HK-2 (cell line): ENCODE measurements at regions not wholly inside any gene's neighbourhood (a gene's known extent, or its start where the extent isn't known, plus 50 kb on each side); places are given as distances from the start of the nearest gene placed in this dataset.

Experiments used
- DNase-seq: peaks from one replicate; pipeline ENCODE4 v3.0.0-alpha.2; 2018; ENCODE audit not compliant: unreplicated experiment

DNA sequence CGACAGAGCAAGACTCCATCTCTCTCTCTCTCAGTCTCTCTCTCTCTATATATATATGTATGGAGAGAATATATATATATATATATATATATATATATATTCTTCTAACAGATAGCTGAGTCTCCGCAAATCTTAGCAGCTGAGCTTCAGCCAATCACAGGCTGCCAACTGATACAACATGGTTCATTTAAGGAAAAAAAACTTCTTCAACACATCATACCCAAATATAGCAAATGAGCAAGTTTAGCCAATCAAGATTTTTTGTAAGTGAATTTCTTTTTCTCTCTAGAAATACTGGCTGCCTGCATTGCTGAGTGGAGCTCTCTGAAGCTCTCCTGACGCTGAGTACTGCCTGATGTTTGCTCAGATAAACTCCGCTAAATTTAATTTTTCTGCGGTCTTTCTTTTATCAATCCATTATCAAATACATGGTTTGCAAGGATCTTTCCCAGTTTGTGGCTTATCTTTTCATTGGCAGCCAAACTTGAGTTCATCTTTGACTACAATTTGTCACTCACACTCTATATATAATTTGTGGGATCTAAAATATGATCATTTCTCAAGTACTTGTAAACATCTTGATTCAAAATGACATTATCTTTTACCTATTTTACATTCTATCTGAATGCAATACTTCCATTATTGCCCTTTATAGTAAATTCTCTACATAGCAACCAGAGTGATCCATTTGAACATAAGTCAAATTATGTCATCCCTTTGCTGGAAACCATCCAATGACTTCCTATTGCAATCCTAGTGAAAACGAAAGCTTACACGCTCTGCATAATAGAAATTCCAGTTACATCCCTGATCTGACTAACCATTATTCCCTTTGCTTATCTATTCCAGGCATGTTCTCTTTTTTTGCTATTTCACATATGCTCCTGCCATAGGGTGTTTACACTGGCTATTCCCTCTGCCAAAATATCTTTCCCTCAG is 2131.7 kb downstream of the MRPL39 start:
- DNase-seq, result no peak

DNA sequence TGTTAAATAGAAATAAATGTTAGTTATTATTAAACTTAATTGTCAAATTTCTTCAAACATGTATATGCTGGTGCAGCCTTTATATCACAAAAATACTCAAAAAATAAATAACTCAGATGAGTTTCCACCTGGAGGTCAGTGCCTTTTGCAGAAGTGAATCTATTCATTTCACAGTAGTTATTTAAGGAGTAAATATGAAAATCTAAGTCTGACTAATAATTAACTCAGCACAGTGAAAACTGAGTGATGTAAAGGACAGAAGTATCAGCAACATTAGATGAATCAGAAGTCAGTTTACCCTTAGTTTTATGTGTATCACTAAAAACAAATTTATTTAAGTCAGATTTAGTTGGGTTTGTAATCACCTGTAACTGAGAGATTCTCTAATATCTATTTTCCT is 2135.4 kb downstream of the MRPL39 start:
- no peak for DNase-seq

- DNase-seq, result no peak
These were observed 2143.9 kb downstream of the MRPL39 start for GRCh38 chr21:23463365-23463764.

DNA sequence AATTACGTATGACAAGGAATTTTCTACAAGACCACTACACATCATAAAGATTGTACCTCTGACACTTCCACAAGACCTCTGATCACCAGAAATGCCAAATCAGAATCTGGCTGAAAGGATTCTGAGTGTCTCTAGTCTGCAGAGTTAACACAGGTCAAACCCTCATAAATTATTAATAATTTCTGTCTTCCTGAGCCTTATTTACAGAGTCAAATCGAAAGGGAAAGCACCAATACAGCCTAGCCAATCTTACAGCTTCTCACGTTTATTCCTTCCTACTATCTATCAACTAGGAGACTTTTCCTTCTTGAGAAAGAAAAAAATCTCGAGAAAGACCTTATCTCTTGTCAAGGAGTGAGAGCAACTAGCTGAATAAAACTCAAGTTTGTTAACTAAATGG is 2151.6 kb downstream of the MRPL39 start:
- no peak for DNase-seq

- peak; percentile 20 for DNase-seq
These were observed 2154.7 kb downstream of the MRPL39 start for GRCh38 chr21:23452384-23453083.

- no peak for DNase-seq
These were observed 2162.0 kb downstream of the MRPL39 start for GRCh38 chr21:23445307-23445706.

- DNase-seq, result no peak
These were observed 2169.2 kb downstream of the MRPL39 start for GRCh38 chr21:23438081-23438480.

GRCh38 chr21:23402929-23403520 is 2204.3 kb downstream of the MRPL39 start:
- no peak for DNase-seq

- no peak for DNase-seq
These were observed 2206.0 kb downstream of the MRPL39 start for GRCh38 chr21:23401278-23401677.

- DNase-seq, result no peak
These were observed 2208.6 kb downstream of the MRPL39 start for GRCh38 chr21:23398726-23399125.

GRCh38 chr21:23394458-23394857 is 2212.8 kb downstream of the MRPL39 start:
- no peak for DNase-seq

- DNase-seq, result no peak
These were observed 2222.6 kb downstream of the MRPL39 start for GRCh38 chr21:23384679-23385078.

DNA sequence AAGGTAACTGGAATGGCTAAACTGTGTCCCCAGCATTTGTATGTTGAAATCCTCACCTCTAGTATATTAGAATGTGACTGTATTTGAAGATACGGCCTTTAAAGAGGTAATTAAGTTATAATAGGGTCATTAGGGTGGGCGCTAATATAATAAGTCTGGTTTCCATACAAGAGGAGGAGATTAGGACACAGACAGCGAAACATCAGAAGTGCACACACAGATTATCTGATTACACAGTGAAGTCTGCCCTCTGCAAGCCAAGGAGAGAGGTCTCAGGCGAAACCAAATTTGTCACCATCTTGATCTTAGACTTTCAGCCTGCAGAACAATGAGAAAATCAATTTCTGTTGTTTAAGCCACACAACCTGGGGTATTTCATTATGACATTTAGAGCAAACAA is 2233.1 kb downstream of the MRPL39 start:
- DNase-seq, result no peak

- no peak for DNase-seq
These were observed 2250.4 kb downstream of the MRPL39 start for GRCh38 chr21:23356905-23357304.

- DNase-seq, result no peak
These were observed 2291.1 kb downstream of the MRPL39 start for GRCh38 chr21:23316190-23316589.

- no peak for DNase-seq
These were observed 2298.5 kb downstream of the MRPL39 start for GRCh38 chr21:23308741-23309140.

- DNase-seq, result no peak
These were observed 2300.2 kb downstream of the MRPL39 start for GRCh38 chr21:23307065-23307464.

GRCh38 chr21:23292292-23292691 is 2294.1 kb downstream of the NCAM2 start:
- DNase-seq, result no peak

- no peak for DNase-seq
These were observed 2283.7 kb downstream of the NCAM2 start for GRCh38 chr21:23281917-23282316.

DNA sequence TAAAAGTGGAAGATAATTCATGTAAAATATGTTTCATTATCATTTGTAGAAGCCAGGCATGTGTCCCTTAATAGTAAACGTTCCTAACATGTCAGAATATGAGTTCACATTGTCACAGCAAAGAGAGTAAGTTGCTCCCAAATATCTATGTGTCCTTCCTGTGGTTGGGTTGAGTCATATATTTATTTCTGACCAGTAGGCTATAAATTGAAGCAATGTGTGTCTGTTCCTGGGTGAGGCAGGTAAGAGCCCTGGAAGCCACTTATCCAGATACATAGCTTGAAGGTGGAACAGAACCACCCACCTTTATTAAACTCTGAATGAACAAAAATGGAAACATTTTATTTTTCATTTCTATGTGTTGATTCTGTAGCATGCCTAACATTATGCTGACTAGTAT is 2251.6 kb downstream of the NCAM2 start:
- no peak for DNase-seq

DNA sequence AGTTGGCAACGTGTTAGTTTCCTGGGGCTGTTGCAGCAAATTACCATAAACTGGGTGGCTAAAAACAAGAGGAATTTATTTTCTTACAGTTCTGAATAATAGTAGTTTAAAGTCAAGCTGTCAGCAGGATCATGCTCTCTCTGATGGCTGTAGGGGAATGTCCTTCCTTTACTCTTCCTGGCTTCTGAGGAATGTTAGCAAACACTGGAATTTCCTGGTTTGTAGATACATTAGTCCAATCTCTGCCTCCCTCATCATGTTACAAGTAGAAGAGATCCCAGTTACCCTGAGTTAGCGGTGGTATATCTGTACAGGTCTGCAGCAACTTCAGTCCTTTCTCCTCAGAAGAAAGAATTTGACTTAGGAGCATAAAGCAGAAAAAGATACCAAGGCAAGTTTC is 2249.1 kb downstream of the NCAM2 start:
- DNase-seq, result no peak

GRCh38 chr21:23245255-23245654 is 2247.0 kb downstream of the NCAM2 start:
- DNase-seq, result no peak

DNA sequence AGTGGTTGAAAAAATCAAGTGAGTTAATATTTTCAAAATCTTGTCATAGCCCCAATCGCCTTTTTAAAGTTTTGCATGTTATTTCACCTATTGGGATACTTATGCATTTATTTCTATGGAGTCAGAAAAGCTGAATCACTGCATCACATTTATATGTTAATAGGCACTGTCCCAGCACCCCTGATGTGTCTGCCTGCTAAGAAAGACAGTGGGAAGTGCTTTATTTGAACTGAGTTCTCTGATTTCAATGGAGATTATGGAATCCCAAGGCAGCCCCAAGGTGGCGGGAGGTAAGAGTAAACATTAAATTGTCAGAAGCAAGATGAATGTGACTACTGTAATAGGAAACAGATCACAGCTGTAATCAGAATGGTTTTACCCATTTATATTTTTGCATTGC is 2225.7 kb downstream of the NCAM2 start:
- DNase-seq, result no peak
